Neuron (in vitro differentiated cells): ENCODE measurements at regions not wholly inside any gene's neighbourhood (a gene's known extent, or its start where the extent isn't known, plus 50 kb on each side); places are given as distances from the start of the nearest gene placed in this dataset.

ENCODE experiments used
- H2AFZ ChIP-seq: one replicate; pipeline ENCODE4 v1.6.1; 2013; ENCODE audit warnings: low read depth, mild to moderate bottlenecking, inconsistent platforms, low read length, moderate library complexity
- H3K27me3 ChIP-seq: one replicate; pipeline ENCODE4 v1.6.1; 2013; ENCODE audit warnings: low read length; ENCODE audit not compliant: insufficient read depth
- H3K36me3 ChIP-seq: one replicate; pipeline ENCODE4 v1.6.1; 2013; ENCODE audit warnings: low read length; ENCODE audit not compliant: insufficient read depth
- H3K4me1 ChIP-seq: one replicate; pipeline ENCODE4 v1.6.1; 2013; ENCODE audit warnings: low read length; ENCODE audit not compliant: insufficient read depth
- H3K4me3 ChIP-seq: 2 replicates; pipeline ENCODE4 v1.5.1; 2013; ENCODE audit warnings: mild to moderate bottlenecking, low read length, moderate library complexity
- H3K9me3 ChIP-seq: one replicate; pipeline ENCODE4 v1.6.1; 2013; ENCODE audit warnings: low read length

DNA sequence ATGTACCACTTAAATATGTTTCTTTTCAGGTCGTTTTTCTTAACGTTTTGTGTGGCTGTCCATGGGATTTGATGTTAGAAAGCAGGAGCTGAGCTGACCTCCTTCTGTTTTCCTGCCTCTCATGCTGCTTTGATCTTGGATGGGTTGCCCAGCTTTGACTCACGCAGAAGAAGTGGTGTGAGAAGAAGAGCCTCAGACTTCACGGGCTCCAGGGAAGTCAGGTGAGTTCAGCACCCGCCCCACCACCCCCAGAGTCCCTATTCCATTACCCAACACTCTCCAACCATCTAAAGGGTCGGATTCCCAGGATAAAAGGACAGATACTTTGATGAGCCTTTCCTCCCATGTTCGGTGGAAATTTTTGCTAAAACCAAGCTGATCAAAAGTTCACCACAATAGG lies 373.4 kb downstream of the IRX2 start:
- H2AFZ ChIP-seq = no peak overlapping the region
- no peaks in the 10 kb centered on the region for H3K36me3 ChIP-seq
- H3K27me3 ChIP-seq = no peaks in the 10 kb centered on the region
- H3K4me1 ChIP-seq = peaks cover 1% of the 10 kb centered on the region
- no peak overlapping the region for H3K4me3 ChIP-seq
- peaks cover 7% of the 10 kb centered on the region for H3K9me3 ChIP-seq

- no peak overlapping the region for H2AFZ ChIP-seq
- H3K27me3 ChIP-seq = no peaks in the 10 kb centered on the region
- H3K4me1 ChIP-seq = no peaks in the 10 kb centered on the region
- no peaks in the 10 kb centered on the region for H3K36me3 ChIP-seq
- H3K9me3 ChIP-seq = peaks cover 7% of the 10 kb centered on the region
- no peak overlapping the region for H3K4me3 ChIP-seq
Observed at GRCh38 chr5:2376486-2376885, 375.0 kb downstream of the IRX2 start.

DNA sequence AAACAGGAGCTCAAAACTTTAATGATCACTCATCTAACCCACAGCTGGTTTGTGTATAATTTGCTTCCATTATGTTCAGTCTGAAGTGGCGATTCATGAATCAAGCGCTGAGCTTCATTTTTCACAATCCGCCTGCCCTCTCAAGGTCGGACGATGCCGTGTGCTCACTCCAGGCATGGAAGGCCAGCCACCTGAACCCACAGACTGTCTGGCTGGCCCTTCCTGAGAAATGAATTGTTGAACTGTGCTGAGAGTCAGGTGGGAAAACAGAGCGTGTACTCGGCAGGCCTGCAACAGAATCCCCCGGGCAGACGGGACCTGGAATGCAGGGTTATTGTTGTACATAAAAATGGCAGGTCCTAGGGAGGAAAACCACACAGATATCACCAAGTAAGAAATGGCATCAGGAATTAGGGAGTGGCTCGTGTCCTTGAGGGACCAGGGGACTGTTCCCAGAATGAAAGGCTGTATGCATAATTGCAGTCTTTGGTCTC lies 375.7 kb downstream of the IRX2 start:
- H3K4me3 ChIP-seq = no peak overlapping the region
- H3K36me3 ChIP-seq = no peaks in the 10 kb centered on the region
- H3K4me1 ChIP-seq = no peaks in the 10 kb centered on the region
- no peaks in the 10 kb centered on the region for H3K27me3 ChIP-seq
- no peak overlapping the region for H2AFZ ChIP-seq
- peaks cover 7% of the 10 kb centered on the region for H3K9me3 ChIP-seq

DNA sequence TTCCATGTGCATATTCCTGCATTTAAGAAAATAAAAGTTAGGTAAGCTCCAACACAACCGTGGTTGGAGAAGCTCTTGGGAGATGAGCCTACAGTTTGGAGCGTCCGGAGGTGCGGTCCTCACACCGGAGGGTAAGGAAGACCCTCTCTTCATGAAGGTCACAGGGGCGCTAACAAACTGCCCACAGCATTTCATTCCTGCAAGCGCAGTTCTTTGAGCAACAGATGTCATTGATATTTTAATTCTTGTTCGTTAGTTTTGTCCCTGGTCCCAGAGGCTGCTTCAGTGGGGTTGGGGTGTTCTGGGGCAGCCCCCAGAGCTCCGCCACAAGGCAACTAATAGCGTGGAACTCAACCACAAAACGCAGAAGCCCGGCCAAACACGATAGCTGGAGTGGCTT lies 376.2 kb downstream of the IRX2 start:
- Histone ChIP-seq H3K4me1 (no peaks in the 10 kb centered on the region), H3K36me3 (no peaks in the 10 kb centered on the region), H3K27me3 (no peaks in the 10 kb centered on the region), H3K9me3 (peaks cover 3% of the 10 kb centered on the region), H3K4me3 (no peak overlapping the region), H2AFZ (no peak overlapping the region)

GRCh38 chr5:2374703-2375102 lies 376.8 kb downstream of the IRX2 start:
- Histone ChIP-seq H3K9me3 (peaks cover 3% of the 10 kb centered on the region), H3K27me3 (no peaks in the 10 kb centered on the region), H2AFZ (no peak overlapping the region), H3K36me3 (no peaks in the 10 kb centered on the region), H3K4me1 (no peaks in the 10 kb centered on the region), H3K4me3 (no peak overlapping the region)

DNA sequence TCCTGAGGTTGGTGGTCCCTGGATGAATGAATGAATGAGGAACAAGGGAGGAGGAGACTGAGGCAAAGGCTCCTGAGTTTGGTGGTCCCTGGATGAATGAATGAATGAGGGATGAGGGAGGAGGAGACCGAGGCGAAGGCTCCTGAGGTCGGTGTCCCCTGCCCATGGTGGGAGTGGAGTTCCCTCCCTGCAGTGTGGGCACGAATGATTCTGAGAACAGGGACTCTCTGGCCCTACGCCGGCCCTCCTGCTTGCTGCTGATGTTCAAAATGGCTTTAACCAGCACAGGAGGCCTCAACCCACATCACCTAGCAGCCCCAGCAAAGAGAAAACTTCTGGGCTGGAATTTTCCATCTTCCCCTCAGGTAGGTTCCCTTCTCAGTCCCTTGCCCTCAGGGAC lies 377.8 kb downstream of the IRX2 start:
- no peak overlapping the region for H3K4me3 ChIP-seq
- no peaks in the 10 kb centered on the region for H3K27me3 ChIP-seq

GRCh38 chr5:2371419-2371710 lies 380.1 kb downstream of the IRX2 start:
- no peak overlapping the region for H2AFZ ChIP-seq
- H3K9me3 ChIP-seq = peaks cover 3% of the 10 kb centered on the region
- no peak overlapping the region for H3K4me3 ChIP-seq
- H3K27me3 ChIP-seq = no peaks in the 10 kb centered on the region
- H3K4me1 ChIP-seq = no peaks in the 10 kb centered on the region
- H3K36me3 ChIP-seq = no peaks in the 10 kb centered on the region

More for the DNA sequence above, 377.8 kb downstream of the IRX2 start:
- Histone ChIP-seq H3K4me1 (no peaks in the 10 kb centered on the region), H2AFZ (no peak overlapping the region), H3K36me3 (no peaks in the 10 kb centered on the region), H3K9me3 (peaks cover 3% of the 10 kb centered on the region)

GRCh38 chr5:2370626-2371418 lies 380.7 kb downstream of the IRX2 start:
- Histone ChIP-seq H3K27me3 (no peaks in the 10 kb centered on the region), H2AFZ (no peak overlapping the region), H3K36me3 (no peaks in the 10 kb centered on the region), H3K9me3 (peaks cover 3% of the 10 kb centered on the region), H3K4me1 (no peaks in the 10 kb centered on the region), H3K4me3 (no peak overlapping the region)

DNA sequence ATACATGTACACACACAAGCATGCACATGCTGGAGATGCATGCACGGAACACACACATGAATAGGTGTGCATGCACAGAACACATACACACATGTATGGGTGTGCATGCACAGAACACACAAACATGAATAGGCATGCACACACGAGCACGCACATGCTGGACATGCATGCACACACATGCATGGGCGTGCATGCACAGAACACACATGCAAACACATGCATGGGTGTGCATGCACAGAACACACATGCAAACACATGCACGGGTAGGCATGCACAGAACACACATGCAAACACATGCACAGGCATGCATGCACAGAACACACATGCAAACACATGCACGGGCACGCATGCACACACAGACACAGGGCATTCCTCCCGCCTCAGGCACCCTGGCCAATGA lies 382.3 kb downstream of the IRX2 start:
- Histone ChIP-seq H2AFZ (no peak overlapping the region), H3K27me3 (no peaks in the 10 kb centered on the region), H3K4me1 (no peaks in the 10 kb centered on the region), H3K9me3 (peaks cover 8% of the 10 kb centered on the region), H3K4me3 (no peak overlapping the region), H3K36me3 (no peaks in the 10 kb centered on the region)

- peaks cover 6% of the 10 kb centered on the region for H3K9me3 ChIP-seq
- H3K4me1 ChIP-seq = no peaks in the 10 kb centered on the region
- H3K27me3 ChIP-seq = no peaks in the 10 kb centered on the region
- no peak overlapping the region for H2AFZ ChIP-seq
- H3K4me3 ChIP-seq = no peak overlapping the region
- H3K36me3 ChIP-seq = no peaks in the 10 kb centered on the region
Observed at GRCh38 chr5:2366816-2367215, 384.7 kb downstream of the IRX2 start.

DNA sequence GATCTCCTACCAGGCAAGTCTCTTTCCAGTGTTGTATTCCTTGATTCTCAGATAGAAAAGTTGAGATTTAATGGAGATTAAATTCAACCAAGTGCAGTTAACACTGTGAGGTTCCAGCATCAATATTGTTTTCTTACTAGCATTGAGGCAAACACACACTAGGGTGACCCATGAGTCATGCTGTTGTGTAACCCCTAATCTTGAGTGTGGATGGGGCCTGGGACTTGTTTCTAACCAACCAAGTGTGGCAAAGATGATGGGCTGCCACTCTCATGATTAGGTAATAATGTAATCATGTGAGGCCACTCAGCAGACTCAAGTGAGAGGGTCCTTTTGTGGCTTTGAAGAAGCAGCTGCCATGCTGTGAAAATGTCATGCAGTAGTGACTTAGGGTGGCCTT lies 394.2 kb downstream of the IRX2 start:
- H3K4me3 ChIP-seq = no peak overlapping the region
- H3K4me1 ChIP-seq = no peaks in the 10 kb centered on the region
- H2AFZ ChIP-seq = no peak overlapping the region
- no peaks in the 10 kb centered on the region for H3K9me3 ChIP-seq
- H3K36me3 ChIP-seq = no peaks in the 10 kb centered on the region
- no peaks in the 10 kb centered on the region for H3K27me3 ChIP-seq

- Histone ChIP-seq H3K4me1 (no peaks in the 10 kb centered on the region), H3K9me3 (no peaks in the 10 kb centered on the region), H3K27me3 (no peaks in the 10 kb centered on the region), H2AFZ (no peak overlapping the region), H3K36me3 (no peaks in the 10 kb centered on the region), H3K4me3 (no peak overlapping the region)
Observed at GRCh38 chr5:2355859-2356258, 395.6 kb downstream of the IRX2 start.

DNA sequence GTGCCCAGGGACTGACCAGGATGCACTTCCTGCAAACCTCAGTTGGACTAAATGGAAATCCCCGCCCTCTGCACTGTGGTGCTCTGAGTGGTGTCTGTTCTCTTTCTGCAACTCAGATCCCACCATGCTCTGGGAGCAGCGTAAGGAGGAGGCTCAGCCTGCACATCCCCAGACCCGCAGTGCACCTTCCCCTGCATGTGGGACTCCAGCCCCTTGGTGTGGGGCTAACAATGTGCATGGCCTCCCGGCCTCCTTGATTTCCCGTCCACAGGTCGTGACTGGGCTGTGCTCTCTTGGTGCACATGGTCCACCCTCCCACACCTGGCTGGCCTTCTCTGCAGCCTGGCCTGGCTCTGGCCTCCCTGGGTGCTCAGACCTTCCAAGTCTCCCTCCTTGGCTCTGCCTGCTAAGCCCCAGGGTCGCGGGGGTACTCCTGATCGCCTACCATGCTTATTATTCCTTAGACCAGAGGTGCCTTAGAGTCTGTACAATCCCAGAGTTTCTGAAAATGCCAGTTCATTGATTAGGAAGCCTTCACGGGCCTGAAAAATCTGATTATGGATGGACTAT lies 397.5 kb downstream of the IRX2 start:
- Histone ChIP-seq H3K36me3 (no peaks in the 10 kb centered on the region), H2AFZ (no peak overlapping the region), H3K4me1 (no peaks in the 10 kb centered on the region), H3K4me3 (no peak overlapping the region), H3K9me3 (no peaks in the 10 kb centered on the region), H3K27me3 (no peaks in the 10 kb centered on the region)

DNA sequence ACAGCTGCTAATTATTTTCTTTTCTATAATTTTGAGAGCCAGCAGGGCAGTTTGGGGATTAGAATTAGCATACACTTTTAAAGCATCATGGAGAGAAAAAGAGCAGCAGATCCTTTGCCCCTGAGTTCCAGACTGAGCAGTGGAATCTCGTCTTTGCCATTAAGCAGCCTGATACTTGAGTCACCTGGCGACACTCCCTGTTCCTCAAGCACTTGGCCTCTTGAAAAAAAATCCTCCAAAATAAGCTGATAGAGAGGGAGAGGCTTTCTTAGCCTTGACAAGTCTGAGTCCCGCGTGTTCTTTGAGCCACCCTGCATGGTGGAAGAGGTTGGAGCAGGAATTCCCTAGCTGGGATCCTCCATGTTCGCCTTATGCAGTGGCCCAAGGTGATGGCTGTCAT lies 398.3 kb downstream of the IRX2 start:
- no peak overlapping the region for H3K4me3 ChIP-seq
- no peaks in the 10 kb centered on the region for H3K36me3 ChIP-seq
- H3K27me3 ChIP-seq = no peaks in the 10 kb centered on the region
- H3K9me3 ChIP-seq = no peaks in the 10 kb centered on the region
- H3K4me1 ChIP-seq = no peaks in the 10 kb centered on the region
- no peak overlapping the region for H2AFZ ChIP-seq
